Stimulated activated CD4-positive, alpha-beta T cell treated with anti-CD3 and anti-CD28 coated beads, Interleukin-1b, Interleukin-23, amount 100 ng/mL, for 4 hours (primary cell): ENCODE measurements at regions not wholly inside any gene's neighbourhood (a gene's known extent, or its start where the extent isn't known, plus 50 kb on each side); places are given as distances from the start of the nearest gene placed in this dataset.
"Not testable (repeated sequence)": the region's sequence is repeated elsewhere in the genome, so short reads cannot be mapped to it uniquely, and the experiment has no call there.

ENCODE experiments used
- DNase-seq, 2 donors: peaks; one replicate each; pipeline ENCODE4 v3.0.0-alpha.2; 2020; ENCODE audit warnings: low read depth in 2 of 2

- no peak for DNase-seq
Measured at GRCh38 chr22:22120160-22120559, 124.4 kb upstream of the VPREB1 start.

- no peak for DNase-seq
Measured at GRCh38 chr22:22118987-22119386, 125.6 kb upstream of the VPREB1 start.

- DNase-seq, result not testable (repeated sequence)
Measured at GRCh38 chr22:22117864-22118544, 126.6 kb upstream of the VPREB1 start.

- DNase-seq, result not testable (repeated sequence)
Measured at GRCh38 chr22:22116997-22117770, 127.4 kb upstream of the VPREB1 start.

GRCh38 chr22:22113701-22114100, 130.9 kb upstream of the VPREB1 start:
- DNase-seq, result no peak

- DNase-seq, result no peak
Measured at GRCh38 chr22:22112533-22113294, 130.1 kb upstream of the TOP3B start.

GRCh38 chr22:22111983-22112382, 129.4 kb upstream of the TOP3B start:
- DNase-seq, result no peak

- DNase-seq, result no peak
Measured at GRCh38 chr22:22111267-22111751, 128.7 kb upstream of the TOP3B start.

- DNase-seq, result no peak
Measured at GRCh38 chr22:22110548-22111266, 128.1 kb upstream of the TOP3B start.

- no peak for DNase-seq
Measured at GRCh38 chr22:22109693-22110466, 127.3 kb upstream of the TOP3B start.

- no peak for DNase-seq
Measured at GRCh38 chr22:22106855-22107254, 124.3 kb upstream of the TOP3B start.

- no peak for DNase-seq
Measured at GRCh38 chr22:22105364-22105763, 122.8 kb upstream of the TOP3B start.

GRCh38 chr22:22103078-22103875, 120.7 kb upstream of the TOP3B start:
- no peak for DNase-seq

GRCh38 chr22:22099833-22100812, 117.5 kb upstream of the TOP3B start:
- no peak for DNase-seq

GRCh38 chr22:22099194-22099486, 116.6 kb upstream of the TOP3B start:
- DNase-seq, result no peak

GRCh38 chr22:22098457-22099193, 116.0 kb upstream of the TOP3B start:
- no peak for DNase-seq

- no peak for DNase-seq
Measured at GRCh38 chr22:22097727-22098228, 115.2 kb upstream of the TOP3B start.

- no peak for DNase-seq
Measured at GRCh38 chr22:22094921-22095320, 112.3 kb upstream of the TOP3B start.
